ENCODE measurements at regions not wholly inside any gene's neighbourhood (a gene's known extent, or its start where the extent isn't known, plus 50 kb on each side); places are given as distances from the start of the nearest gene placed in this dataset.

- POLR2A ChIA-PET (ENCODE audit: unreplicated experiment) = no interaction called here
- intact Hi-C loops (cut with micrococcal nuclease) = loop anchor here (1.0 to 5.0 kb wide), 2 partner anchors 96 to 101 kb away; no protein-coding TSS in a partner anchor
- H2BK5ac ChIP-seq (ENCODE audit: low read depth, low read length, poor library complexity, severe bottlenecking) = no peak overlapping the region
These were observed 173.9 kb downstream of the HERPUD2 start for GRCh38 chr7:35520810-35521625.

More at GRCh38 chr7:35520810-35521625, 173.9 kb downstream of the HERPUD2 start:
- no peak overlapping the region for H3K4me3 ChIP-seq (ENCODE audit: insufficient read depth, low read depth, low read length)
- no peak overlapping the region for H3K4me2 ChIP-seq (ENCODE audit: low read depth, low read length)
- peaks cover 2% of the 10 kb centered on the region for H3K27me3 ChIP-seq (ENCODE audit: control insufficient read depth, insufficient read depth, low read length)
- H3K79me1 ChIP-seq (ENCODE audit: low read depth in 1 of 2, low read length in 2 of 2) = no peaks in the 10 kb centered on the region
- H2BK15ac ChIP-seq (ENCODE audit: low read depth, low read length) = no peak overlapping the region
- DNase-seq (no peak), ATAC-seq (ENCODE audit: low read depth) (no peak)
- no peak overlapping the region for H3K23ac ChIP-seq (ENCODE audit: low read depth, low read length)
- H4K8ac ChIP-seq (ENCODE audit: low read depth in 2 of 2, low read length in 2 of 2) = no peak overlapping the region
- WGBS, 2 experiments (ENCODE audit: extremely low coverage in 2 of 2, insufficient read length in 1 of 2) = no CpG with 5 or more reads among the region's 5 CpGs
- no peak overlapping the region for H4K91ac ChIP-seq (ENCODE audit: insufficient read depth, low read depth, low read length)
- H2AFZ ChIP-seq (replicated peaks; ENCODE audit: low read length, poor library complexity) = no peak overlapping the region
- H4K5ac ChIP-seq (ENCODE audit: low read depth, low read length) = no peak overlapping the region
- H3K36me3 ChIP-seq (ENCODE audit: control insufficient read depth, insufficient read depth, low read length) = no peaks in the 10 kb centered on the region
- no peak overlapping the region for H2AK9ac ChIP-seq (replicated peaks; ENCODE audit: low read depth, low read length, poor library complexity)
- H3K27ac ChIP-seq (ENCODE audit: insufficient read depth, low read length) = no peak overlapping the region
- TF ChIP-seq RCOR1 (IDR thresholded peaks at IDR 0.05; ENCODE audit: insufficient replicate concordance, low read length) = no peak
- no peak for TF ChIP-seq ELK1 (IDR thresholded peaks at IDR 0.05; ENCODE audit: borderline replicate concordance, low read depth, low read length)
- TF ChIP-seq RAD21 (IDR thresholded peaks at IDR 0.05; ENCODE audit: low read length) = no peak
- TF ChIP-seq CHD1 (IDR thresholded peaks at IDR 0.05; ENCODE audit: low read depth, low read length) = no peak
- TF ChIP-seq POLR2A (IDR thresholded peaks at IDR 0.05; ENCODE audit: low read depth, low read length) = no peak
- TF ChIP-seq CTCF (conservative IDR thresholded peaks at IDR 0.05; ENCODE audit: low read depth, low read length) = no peak
- no peak for TF ChIP-seq SMC3 (IDR thresholded peaks at IDR 0.05; ENCODE audit: low read depth, low read length)
- no peak for TF ChIP-seq MAZ (IDR thresholded peaks at IDR 0.05; ENCODE audit: borderline replicate concordance, low read depth, low read length)
- TF ChIP-seq MAFK (IDR thresholded peaks at IDR 0.05; ENCODE audit: low read depth, low read length) = no peak
- TF ChIP-seq CEBPB (IDR thresholded peaks at IDR 0.05; ENCODE audit: low read depth, low read length) = no peak
- TF ChIP-seq FOS (IDR thresholded peaks at IDR 0.05; ENCODE audit: low read depth, low read length) = no peak
- TF ChIP-seq NFE2L2 (IDR thresholded peaks at IDR 0.05; ENCODE audit: low read depth, low read length) = no peak
- TF ChIP-seq MXI1 (IDR thresholded peaks at IDR 0.05; ENCODE audit: borderline replicate concordance, low read depth, low read length) = no peak
- no peak for TF ChIP-seq USF2 (IDR thresholded peaks at IDR 0.05; ENCODE audit: low read depth, low read length)
- H3K9me1 ChIP-seq (ENCODE audit: insufficient read depth, low read length) = no peaks in the 10 kb centered on the region
- in situ Hi-C loops (cut with MboI; ENCODE audit: low sequenced_read_pairs) (no loop called here), dilution Hi-C loops (cut with HindIII; ENCODE audit: low sequenced_read_pairs, unreplicated experiment) (no loop called here)
- no peaks in the 10 kb centered on the region for H4K20me1 ChIP-seq (ENCODE audit: insufficient read depth, low read length)
- H2BK120ac ChIP-seq (ENCODE audit: low read depth, low read length) = no peak overlapping the region
- H3K4me1 ChIP-seq (ENCODE audit: control insufficient read depth, insufficient read depth, low read length) = no peaks in the 10 kb centered on the region
- no peak overlapping the region for H3K56ac ChIP-seq (ENCODE audit: extremely low read depth, insufficient read depth, low read length)
- CTCF ChIA-PET = interaction anchor here (0.7 kb wide), 1 partner anchor 11 kb away, joined by 5 read pairs; no protein-coding TSS in a partner anchor
- BruUV-seq (replicated peaks) = no TSS peak
- no peak overlapping the region for H2BK20ac ChIP-seq (ENCODE audit: low read depth, low read length)
- no peak overlapping the region for H3K4ac ChIP-seq (ENCODE audit: low read depth, low read length)
- no peak overlapping the region for H3K9ac ChIP-seq (ENCODE audit: low read depth, low read length)
- no peak overlapping the region for H3K18ac ChIP-seq (ENCODE audit: low read depth, low read length)
- H3K14ac ChIP-seq (replicated peaks; ENCODE audit: low read depth, low read length) = no peak overlapping the region
- no peaks in the 10 kb centered on the region for H3K9me3 ChIP-seq (ENCODE audit: control insufficient read depth, insufficient read depth, low read length)
- no peak overlapping the region for H2AK5ac ChIP-seq (ENCODE audit: low read depth, low read length)

Measured in IMR-90 (cell line).